ENCODE measurements at regions not wholly inside any gene's neighbourhood (a gene's known extent, or its start where the extent isn't known, plus 50 kb on each side); places are given as distances from the start of the nearest gene placed in this dataset.

GRCh38 chr2:198231562-198231961 is 427.2 kb downstream of the PLCL1 start:
- no peaks in the 10 kb centered on the region for H3K27me3 ChIP-seq (ENCODE audit: control insufficient read depth, insufficient read depth, low read length)
- no peak for DNase-seq (ENCODE audit: low read depth)
- H3K4me3 ChIP-seq (ENCODE audit: low read depth, low read length), result no peak overlapping the region
- TF ChIP-seq CTCF (IDR thresholded peaks at IDR 0.05; ENCODE audit: insufficient read depth, low read length, poor library complexity, severe bottlenecking), result no peak
- no peaks in the 10 kb centered on the region for H3K36me3 ChIP-seq (ENCODE audit: control insufficient read depth, insufficient read depth, low read length)

- no peaks in the 10 kb centered on the region for H3K36me3 ChIP-seq (ENCODE audit: control insufficient read depth, insufficient read depth, low read length)
- H3K4me3 ChIP-seq (ENCODE audit: low read depth, low read length), result no peak overlapping the region
- TF ChIP-seq CTCF (IDR thresholded peaks at IDR 0.05; ENCODE audit: insufficient read depth, low read length, poor library complexity, severe bottlenecking), result no peak
- H3K27me3 ChIP-seq (ENCODE audit: control insufficient read depth, insufficient read depth, low read length), result no peaks in the 10 kb centered on the region
- DNase-seq (ENCODE audit: low read depth), result no peak
These were observed 416.6 kb downstream of the PLCL1 start for GRCh38 chr2:198220763-198221610.

- TF ChIP-seq CTCF (IDR thresholded peaks at IDR 0.05; ENCODE audit: insufficient read depth, low read length, poor library complexity, severe bottlenecking), result no peak
- no peak for DNase-seq (ENCODE audit: low read depth)
- Histone ChIP-seq H3K4me3 (ENCODE audit: low read depth, low read length) (no peak overlapping the region), H3K36me3 (ENCODE audit: control insufficient read depth, insufficient read depth, low read length) (no peaks in the 10 kb centered on the region), H3K27me3 (ENCODE audit: control insufficient read depth, insufficient read depth, low read length) (no peaks in the 10 kb centered on the region)
These were observed 414.9 kb downstream of the PLCL1 start for GRCh38 chr2:198219292-198219691.

GRCh38 chr2:198214114-198214596 is 409.8 kb downstream of the PLCL1 start:
- no peak for TF ChIP-seq CTCF (IDR thresholded peaks at IDR 0.05; ENCODE audit: insufficient read depth, low read length, poor library complexity, severe bottlenecking)
- no peak for DNase-seq (ENCODE audit: low read depth)
- Histone ChIP-seq H3K27me3 (ENCODE audit: control insufficient read depth, insufficient read depth, low read length) (no peaks in the 10 kb centered on the region), H3K4me3 (ENCODE audit: low read depth, low read length) (no peak overlapping the region), H3K36me3 (ENCODE audit: control insufficient read depth, insufficient read depth, low read length) (no peaks in the 10 kb centered on the region)

GRCh38 chr2:198213253-198213652 is 408.9 kb downstream of the PLCL1 start:
- DNase-seq (ENCODE audit: low read depth), result no peak
- Histone ChIP-seq H3K4me3 (ENCODE audit: low read depth, low read length) (no peak overlapping the region), H3K36me3 (ENCODE audit: control insufficient read depth, insufficient read depth, low read length) (no peaks in the 10 kb centered on the region), H3K27me3 (ENCODE audit: control insufficient read depth, insufficient read depth, low read length) (no peaks in the 10 kb centered on the region)
- no peak for TF ChIP-seq CTCF (IDR thresholded peaks at IDR 0.05; ENCODE audit: insufficient read depth, low read length, poor library complexity, severe bottlenecking)

- H3K4me3 ChIP-seq (ENCODE audit: low read depth, low read length), result no peak overlapping the region
- no peaks in the 10 kb centered on the region for H3K36me3 ChIP-seq (ENCODE audit: control insufficient read depth, insufficient read depth, low read length)
- TF ChIP-seq CTCF (IDR thresholded peaks at IDR 0.05; ENCODE audit: insufficient read depth, low read length, poor library complexity, severe bottlenecking), result no peak
- H3K27me3 ChIP-seq (ENCODE audit: control insufficient read depth, insufficient read depth, low read length), result no peaks in the 10 kb centered on the region
- DNase-seq (ENCODE audit: low read depth), result no peak
These were observed 407.3 kb downstream of the PLCL1 start for GRCh38 chr2:198211706-198212105.
